Retinal pigment epithelial cell (primary cell): ENCODE measurements at regions not wholly inside any gene's neighbourhood (a gene's known extent, or its start where the extent isn't known, plus 50 kb on each side); places are given as distances from the start of the nearest gene placed in this dataset.

ENCODE experiments used
- DNase-seq: peaks from one replicate; pipeline ENCODE4 v3.0.0-alpha.2; 2010; ENCODE audit warnings: low read depth
- H3K4me3 ChIP-seq: 2 replicates; pipeline ENCODE4 v1.5.1; 2011; ENCODE audit warnings: mild to moderate bottlenecking, low read length, control low read depth, moderate library complexity
- CTCF ChIP-seq: conservative IDR thresholded peaks from 2 replicates; pipeline ENCODE4 v1.5.1; 2011; ENCODE audit warnings: low read depth, low read length, control low read depth, inconsistent platforms

DNA sequence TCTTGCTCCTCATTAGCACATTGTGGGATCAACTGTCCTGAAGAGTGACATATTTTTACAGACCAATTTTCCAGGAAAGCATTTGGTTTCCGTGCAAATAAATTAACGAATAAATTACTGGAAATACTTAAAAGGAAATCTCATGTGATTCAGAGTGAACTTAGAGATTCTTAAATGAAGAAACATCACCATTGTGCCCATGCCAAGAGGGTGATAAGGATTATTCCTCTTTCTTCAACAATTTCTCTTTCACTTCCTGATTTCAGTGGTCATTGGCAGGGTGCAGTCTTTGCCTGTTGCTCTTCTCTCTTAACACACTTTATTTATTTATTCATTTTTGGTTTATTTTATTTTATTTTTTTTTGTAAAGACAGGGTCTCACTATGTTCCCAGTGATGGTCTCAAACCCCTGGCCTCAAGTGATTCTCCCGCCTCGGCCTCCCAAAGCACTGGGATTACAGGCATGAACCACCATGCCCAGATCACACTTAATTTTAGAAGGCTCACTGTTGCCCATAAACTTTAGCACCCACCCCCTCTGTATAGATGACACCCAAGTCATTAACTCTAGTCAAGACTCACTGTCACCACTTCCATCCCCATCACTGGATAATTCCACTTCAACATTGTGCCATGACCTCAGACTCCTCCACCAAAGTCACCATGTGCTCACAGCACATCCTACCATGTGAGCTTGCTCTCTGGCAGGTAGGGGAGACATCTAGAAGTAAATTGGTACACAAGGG, 92.6 kb upstream of the CERS6 start:
- no peak overlapping the region for H3K4me3 ChIP-seq
- no peak for TF ChIP-seq CTCF
- DNase-seq: no peak

GRCh38 chr2:168365094-168365621, 90.9 kb upstream of the CERS6 start:
- DNase-seq: no peak

GRCh38 chr2:168369031-168369430, 87.0 kb upstream of the CERS6 start:
- no peak for TF ChIP-seq CTCF
- no peak overlapping the region for H3K4me3 ChIP-seq
- DNase-seq: no peak

More at GRCh38 chr2:168365094-168365621, 90.9 kb upstream of the CERS6 start:
- no peak overlapping the region for H3K4me3 ChIP-seq
- TF ChIP-seq CTCF: no peak

GRCh38 chr2:168371273-168372019, 84.6 kb upstream of the CERS6 start:
- TF ChIP-seq CTCF: no peak
- no peak overlapping the region for H3K4me3 ChIP-seq
- DNase-seq: no peak

DNA sequence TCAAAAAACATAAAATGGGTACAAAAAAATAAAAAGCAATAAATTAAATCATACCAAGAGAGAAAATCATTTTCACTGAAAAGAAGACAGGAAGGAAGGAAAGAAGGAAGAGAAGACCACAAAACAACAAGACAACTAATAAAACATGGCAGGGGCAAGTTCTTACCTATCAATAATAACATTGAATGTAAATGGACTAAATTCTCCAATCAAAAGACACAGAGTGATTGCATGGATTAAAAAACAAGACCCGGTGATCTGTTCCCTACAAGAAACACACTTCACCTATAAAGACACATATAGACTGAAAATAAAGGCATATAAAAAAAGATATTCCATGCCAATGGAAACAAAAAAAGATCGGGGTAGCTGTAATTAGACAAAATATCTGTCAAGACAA, 82.6 kb upstream of the CERS6 start:
- DNase-seq: no peak
- no peak for TF ChIP-seq CTCF
- no peak overlapping the region for H3K4me3 ChIP-seq

DNA sequence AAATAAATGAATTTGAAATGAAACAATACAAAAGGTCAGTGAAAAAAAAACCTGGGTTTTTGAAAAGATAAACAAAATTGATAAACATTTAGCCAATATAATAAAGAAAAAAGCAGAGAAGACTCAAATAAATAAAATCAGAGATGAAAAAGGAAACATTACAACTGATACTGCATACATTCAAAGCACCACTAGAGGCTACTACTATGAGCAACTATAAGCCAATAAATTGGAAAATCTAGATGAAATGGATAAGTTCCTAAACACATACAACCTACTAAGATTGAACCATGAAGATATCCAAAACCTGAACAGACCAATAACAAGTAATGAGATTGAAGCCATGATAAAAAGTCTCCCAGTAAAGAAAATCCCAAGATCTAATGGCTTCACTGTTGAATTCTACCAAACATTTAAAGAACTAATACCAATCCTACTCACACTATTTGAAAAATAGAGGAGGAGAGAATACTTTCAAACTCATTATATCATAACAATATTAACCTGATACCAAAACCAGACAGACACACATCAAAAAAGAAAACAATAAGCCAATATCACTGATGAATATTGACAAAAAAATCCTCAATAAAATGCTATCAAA, 80.8 kb upstream of the CERS6 start:
- DNase-seq: no peak
- peak; percentile 70 for TF ChIP-seq CTCF
- no peak overlapping the region for H3K4me3 ChIP-seq
